NAMALWA (cell line): ENCODE measurements at regions not wholly inside any gene's neighbourhood (a gene's known extent, or its start where the extent isn't known, plus 50 kb on each side); places are given as distances from the start of the nearest gene placed in this dataset.

ENCODE experiments used
- DNase-seq: peaks from one replicate; pipeline ENCODE4 v3.0.0-alpha.2; 2015; ENCODE audit warnings: low spot score

GRCh38 chr9:29844251-29844650, 2271.0 kb upstream of the C9orf72 start:
- no peak for DNase-seq

GRCh38 chr9:29850664-29851063, 2277.4 kb upstream of the C9orf72 start:
- DNase-seq, result no peak

GRCh38 chr9:29861803-29862202, 2288.5 kb upstream of the C9orf72 start:
- no peak for DNase-seq

GRCh38 chr9:29865764-29866313, 2292.6 kb upstream of the C9orf72 start:
- peak; percentile 25 for DNase-seq

GRCh38 chr9:29866556-29866955, 2293.3 kb upstream of the C9orf72 start:
- DNase-seq, result no peak

- DNase-seq, result no peak
Observed at GRCh38 chr9:29873579-29873978, 2300.3 kb upstream of the C9orf72 start.

GRCh38 chr9:29875547-29875946, 2302.3 kb upstream of the C9orf72 start:
- DNase-seq, result no peak

- DNase-seq, result no peak
Observed at GRCh38 chr9:29882767-29883166, 2309.5 kb upstream of the C9orf72 start.

GRCh38 chr9:29906065-29906464, 2332.8 kb upstream of the C9orf72 start:
- DNase-seq, result no peak

GRCh38 chr9:29928072-29928471, 2354.8 kb upstream of the C9orf72 start:
- no peak for DNase-seq

GRCh38 chr9:29939559-29939958, 2366.3 kb upstream of the C9orf72 start:
- DNase-seq, result no peak

GRCh38 chr9:29945012-29945411, 2371.7 kb upstream of the C9orf72 start:
- no peak for DNase-seq

- no peak for DNase-seq
Observed at GRCh38 chr9:29958469-29958868, 2385.2 kb upstream of the C9orf72 start.

- no peak for DNase-seq
Observed at GRCh38 chr9:29965834-29966233, 2392.6 kb upstream of the C9orf72 start.

GRCh38 chr9:29966247-29966646, 2393.0 kb upstream of the C9orf72 start:
- no peak for DNase-seq

GRCh38 chr9:29968831-29969230, 2395.6 kb upstream of the C9orf72 start:
- DNase-seq, result no peak

- no peak for DNase-seq
Observed at GRCh38 chr9:29969408-29969807, 2396.1 kb upstream of the C9orf72 start.

GRCh38 chr9:29969856-29970647, 2396.8 kb upstream of the C9orf72 start:
- no peak for DNase-seq

- no peak for DNase-seq
Observed at GRCh38 chr9:29974197-29974596, 2400.9 kb upstream of the C9orf72 start.

- DNase-seq, result no peak
Observed at GRCh38 chr9:29976981-29977380, 2403.7 kb upstream of the C9orf72 start.

- DNase-seq, result no peak
Observed at GRCh38 chr9:29981013-29981412, 2403.4 kb upstream of the ACO1 start.

GRCh38 chr9:29999645-30000044, 2384.8 kb upstream of the ACO1 start:
- DNase-seq, result no peak

- DNase-seq, result no peak
Observed at GRCh38 chr9:30010691-30011090, 2373.8 kb upstream of the ACO1 start.

- no peak for DNase-seq
Observed at GRCh38 chr9:30012622-30013021, 2371.8 kb upstream of the ACO1 start.
